Fibroblast of mammary gland (primary cell): ENCODE measurements at regions not wholly inside any gene's neighbourhood (a gene's known extent, or its start where the extent isn't known, plus 50 kb on each side); places are given as distances from the start of the nearest gene placed in this dataset.
"Not testable (repeated sequence)": the region's sequence is repeated elsewhere in the genome, so short reads cannot be mapped to it uniquely, and the experiment has no call there.

Experiments
- DNase-seq: peaks from one replicate; pipeline ENCODE4 v3.0.0-alpha.2; 2010; ENCODE audit warnings: low read depth
- H3K4me3 ChIP-seq: 2 replicates; pipeline ENCODE4 v1.5.1; 2011; ENCODE audit warnings: low read depth, mild to moderate bottlenecking, low read length, moderate library complexity; ENCODE audit not compliant: control insufficient read depth
- TF ChIP-seq, protein P1 (sequence below): conservative IDR thresholded peaks from 2 replicates; pipeline ENCODE4 v1.5.1; 2011; ENCODE audit warnings: low read depth, low read length, inconsistent platforms; ENCODE audit not compliant: control insufficient read depth, insufficient read depth

DNA sequence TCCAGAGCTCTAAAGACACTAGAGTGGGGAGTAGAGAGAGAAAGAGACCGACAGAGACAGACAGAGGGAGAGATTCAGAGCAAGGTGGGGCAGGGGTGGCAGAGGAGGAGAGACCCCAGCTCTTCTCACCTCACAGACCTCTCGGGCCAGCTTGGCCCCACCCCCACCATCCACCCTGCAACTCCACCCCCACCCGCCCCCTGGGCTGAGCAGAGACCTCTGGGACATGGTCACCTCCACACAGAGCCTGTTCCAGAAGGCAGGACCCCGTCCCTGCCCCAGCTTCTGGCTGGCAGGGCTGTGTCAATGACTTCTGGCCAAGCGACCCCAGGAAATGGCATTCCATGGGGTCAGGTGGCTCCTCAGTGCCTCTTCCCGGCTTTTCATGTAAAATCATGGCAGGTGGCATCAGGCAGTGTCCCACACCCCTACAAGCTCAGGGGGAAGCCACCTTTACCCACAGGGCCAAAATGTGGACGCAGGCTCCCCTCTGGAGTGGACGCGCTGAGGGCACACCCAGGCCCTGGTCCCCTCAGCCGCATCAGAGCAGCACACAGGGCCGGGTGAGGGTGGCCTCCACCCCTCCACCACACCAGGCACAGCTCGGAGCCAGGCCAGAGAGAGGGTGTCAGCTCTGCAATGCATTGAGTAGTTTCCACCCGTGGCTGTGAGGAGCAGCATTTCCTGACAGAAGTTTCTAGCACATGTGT, 131.2 kb upstream of the LPCAT1 start:
- DNase-seq: no peak
- H3K4me3 ChIP-seq: no peak overlapping the region
- TF ChIP-seq, protein P1, sequence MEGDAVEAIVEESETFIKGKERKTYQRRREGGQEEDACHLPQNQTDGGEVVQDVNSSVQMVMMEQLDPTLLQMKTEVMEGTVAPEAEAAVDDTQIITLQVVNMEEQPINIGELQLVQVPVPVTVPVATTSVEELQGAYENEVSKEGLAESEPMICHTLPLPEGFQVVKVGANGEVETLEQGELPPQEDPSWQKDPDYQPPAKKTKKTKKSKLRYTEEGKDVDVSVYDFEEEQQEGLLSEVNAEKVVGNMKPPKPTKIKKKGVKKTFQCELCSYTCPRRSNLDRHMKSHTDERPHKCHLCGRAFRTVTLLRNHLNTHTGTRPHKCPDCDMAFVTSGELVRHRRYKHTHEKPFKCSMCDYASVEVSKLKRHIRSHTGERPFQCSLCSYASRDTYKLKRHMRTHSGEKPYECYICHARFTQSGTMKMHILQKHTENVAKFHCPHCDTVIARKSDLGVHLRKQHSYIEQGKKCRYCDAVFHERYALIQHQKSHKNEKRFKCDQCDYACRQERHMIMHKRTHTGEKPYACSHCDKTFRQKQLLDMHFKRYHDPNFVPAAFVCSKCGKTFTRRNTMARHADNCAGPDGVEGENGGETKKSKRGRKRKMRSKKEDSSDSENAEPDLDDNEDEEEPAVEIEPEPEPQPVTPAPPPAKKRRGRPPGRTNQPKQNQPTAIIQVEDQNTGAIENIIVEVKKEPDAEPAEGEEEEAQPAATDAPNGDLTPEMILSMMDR: no peak

DNA sequence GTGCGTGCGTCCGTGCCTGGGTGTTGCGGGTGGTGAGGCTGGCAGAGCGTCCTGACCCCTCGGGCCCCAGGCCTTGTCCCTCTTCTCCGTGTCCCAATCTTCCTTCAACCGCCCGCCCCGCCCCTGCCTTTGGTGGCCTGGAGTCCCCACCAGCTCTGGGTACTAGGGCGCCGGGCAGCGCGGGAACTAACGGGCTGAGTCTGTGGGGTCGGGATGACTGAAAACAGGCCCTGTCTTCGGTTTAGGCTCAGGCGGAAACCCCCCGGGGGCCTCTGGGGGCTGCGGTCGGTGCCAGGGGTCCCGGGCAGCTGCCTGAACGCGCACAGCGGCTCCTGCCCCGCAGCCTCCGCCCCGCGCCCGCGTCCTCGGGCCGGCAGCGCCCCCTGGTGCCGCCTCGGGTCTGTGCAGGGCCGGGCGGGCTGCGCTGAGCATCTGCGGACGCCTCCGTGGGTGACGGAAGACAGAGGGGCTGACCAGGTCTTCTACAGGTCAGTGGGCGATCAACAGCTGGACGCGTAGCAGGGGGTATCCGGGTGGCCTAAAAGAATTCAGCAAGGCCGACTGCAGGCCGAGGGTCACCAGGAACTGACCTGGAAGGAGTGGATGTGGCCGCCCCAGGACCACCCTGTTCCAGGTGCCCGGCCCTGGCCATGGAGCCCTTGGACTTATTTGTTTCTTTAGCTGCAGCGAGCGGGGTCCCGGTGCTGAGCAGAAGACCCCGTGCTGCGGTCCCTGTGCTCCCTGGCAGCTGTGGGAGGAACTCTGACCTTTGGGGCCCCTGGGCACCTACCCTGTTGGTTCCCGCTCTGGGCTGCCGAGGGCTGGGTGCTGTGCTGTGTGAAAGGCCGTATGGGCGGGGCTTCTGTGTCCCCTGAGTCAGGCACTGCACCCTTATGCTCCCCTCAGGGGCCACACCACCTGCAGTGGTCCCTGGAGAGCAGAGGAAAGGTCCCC, 130.2 kb upstream of the LPCAT1 start:
- H3K4me3 ChIP-seq, DNase-seq: not testable (repeated sequence)

DNA sequence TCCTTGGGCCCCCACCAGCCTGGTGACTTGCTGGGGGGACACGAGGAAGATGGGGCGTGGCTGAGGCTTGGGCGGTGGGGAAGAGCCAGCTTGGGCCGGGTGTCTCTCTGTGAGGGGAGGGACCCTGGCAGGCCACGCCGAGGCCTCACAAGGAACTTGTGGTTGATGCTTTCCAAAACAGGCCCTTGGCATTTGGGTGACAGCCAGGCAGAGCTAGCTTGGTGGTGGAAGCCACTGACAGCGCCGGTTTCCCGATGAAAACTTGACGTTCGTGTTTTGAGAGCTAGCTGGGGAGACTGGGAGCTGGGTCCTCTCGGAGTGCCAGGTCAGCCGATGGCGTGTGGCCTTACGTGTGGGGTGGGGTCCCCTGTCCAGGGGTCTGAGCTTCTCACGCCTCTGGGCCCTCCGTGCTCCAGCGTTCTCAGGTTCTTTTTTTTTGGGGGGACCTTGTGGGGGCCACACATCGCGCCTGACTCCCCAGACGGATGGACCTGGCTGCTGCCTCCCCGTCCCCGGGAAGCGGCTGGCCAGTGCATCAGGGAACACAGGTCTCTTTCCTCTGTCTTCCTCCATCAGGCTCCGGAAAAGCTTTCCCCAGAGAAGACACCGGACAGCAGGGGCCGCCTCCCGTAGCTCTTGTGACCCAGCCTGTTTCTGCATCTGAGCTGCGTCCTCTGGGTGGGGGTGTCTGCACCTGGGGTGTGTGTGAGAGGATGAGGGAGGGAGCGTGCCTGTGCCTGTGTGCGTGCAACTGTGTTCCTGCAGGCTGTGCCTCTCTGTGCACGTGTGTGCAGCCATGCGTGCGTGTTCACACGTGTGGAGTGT, 129.3 kb upstream of the LPCAT1 start:
- no peak overlapping the region for H3K4me3 ChIP-seq

GRCh38 chr5:1651971-1652872, 128.5 kb upstream of the LPCAT1 start:
- TF ChIP-seq, protein P1: no peak
- H3K4me3 ChIP-seq: no peak overlapping the region
- DNase-seq: no peak

More for the DNA sequence above, 129.3 kb upstream of the LPCAT1 start:
- DNase-seq: no peak
- TF ChIP-seq, protein P1: no peak

DNA sequence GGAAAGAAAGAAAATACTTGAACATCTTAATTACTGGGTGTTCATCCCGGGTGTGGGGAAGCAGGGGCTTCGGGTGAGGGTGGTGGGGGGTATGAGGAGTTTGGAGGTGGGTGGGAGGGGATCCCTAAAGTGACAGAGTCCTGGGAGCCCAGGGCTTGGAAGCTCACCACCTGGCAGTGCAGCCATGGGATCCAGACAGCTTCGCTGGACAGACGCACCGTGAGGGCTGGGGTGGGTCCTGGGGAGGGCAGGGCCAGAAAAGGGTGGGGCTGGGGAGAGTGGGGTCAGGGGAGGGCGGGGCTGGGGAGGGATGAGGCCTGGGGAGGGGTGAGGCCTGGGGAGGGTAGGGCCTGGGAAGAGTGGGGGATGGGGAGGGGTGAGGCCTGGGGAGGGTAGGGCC, 127.5 kb upstream of the LPCAT1 start:
- DNase-seq: no peak
- TF ChIP-seq, protein P1: no peak
- H3K4me3 ChIP-seq: no peak overlapping the region

DNA sequence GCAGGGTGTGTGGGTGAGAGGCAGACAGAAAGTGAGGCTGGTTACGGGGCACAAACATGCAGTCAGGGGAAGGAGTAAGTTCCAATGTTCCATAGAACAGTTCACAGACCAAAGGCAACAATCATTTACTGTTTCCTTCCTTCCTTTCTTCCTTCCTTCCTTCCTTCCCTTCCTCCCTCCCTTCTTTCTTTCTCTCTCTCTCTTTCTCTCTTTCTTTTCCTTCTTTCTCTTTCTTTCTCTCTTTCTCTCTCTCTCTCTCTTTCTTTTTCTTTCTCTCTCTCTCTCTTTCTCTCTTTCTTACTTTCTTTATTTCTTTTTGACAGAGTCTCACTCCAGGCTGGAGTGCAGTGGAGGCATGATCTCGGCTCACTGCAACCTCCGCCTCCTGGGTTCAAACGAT, 125.8 kb upstream of the LPCAT1 start:
- TF ChIP-seq, protein P1: no peak
- no peak for DNase-seq
- no peak overlapping the region for H3K4me3 ChIP-seq
